GM13977 (cell line): ENCODE measurements at regions not wholly inside any gene's neighbourhood (a gene's known extent, or its start where the extent isn't known, plus 50 kb on each side); places are given as distances from the start of the nearest gene placed in this dataset.

Source experiments
- DNase-seq: peaks from one replicate; pipeline ENCODE4 v3.0.0; 2012; ENCODE audit warnings: low spot score
- in situ Hi-C: fragments of 300-500 bp; cut with MboI; formaldehyde crosslinking; loops from one replicate; pipeline ENCODE4 v1.12.0; 2022; ENCODE audit warnings: low sequenced_read_pairs, low pct_unique_long_range_greater_than_20kb, mixed read lengths, inconsistent platforms; ENCODE audit not compliant: unreplicated experiment
- TF ChIP-seq, protein P1 (sequence below): IDR thresholded peaks from 2 replicates; pipeline ENCODE4 v1.5.1; 2012; ENCODE audit warnings: mild to moderate bottlenecking, control low read depth; ENCODE audit not compliant: insufficient read depth; ENCODE audit errors: extremely low read depth, missing control alignments

DNA sequence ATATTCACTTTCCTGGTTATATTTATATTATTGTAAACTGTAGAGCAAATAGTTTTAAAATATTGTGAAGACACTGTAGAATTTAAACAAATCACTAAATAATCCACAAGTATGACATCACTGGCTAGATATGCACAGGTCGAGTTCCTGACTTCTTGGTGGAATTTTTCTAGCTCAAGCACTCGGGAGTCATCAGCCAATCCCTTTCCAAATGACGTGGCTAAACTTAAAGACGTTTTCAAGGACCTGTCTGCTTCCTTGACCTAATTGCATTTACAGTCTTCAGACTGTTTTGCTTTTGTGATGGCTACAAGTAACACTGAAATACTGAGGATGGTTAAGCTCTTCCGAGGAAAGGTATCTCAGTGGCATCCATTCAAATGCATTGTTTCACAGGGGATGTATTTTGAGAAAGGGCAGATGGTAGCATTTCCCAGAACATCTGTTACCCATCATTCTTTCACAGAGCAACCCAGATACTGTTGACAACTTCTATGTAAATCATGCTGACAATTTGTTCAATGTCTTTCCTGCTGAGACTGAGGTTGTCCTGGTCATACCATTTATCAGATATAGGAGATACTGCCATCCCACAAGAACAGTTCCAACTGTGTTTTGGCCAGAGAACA is 262.8 kb downstream of the CDH10 start:
- in situ Hi-C loops = no loop called here
- DNase-seq = no peak
- TF ChIP-seq, protein P1, sequence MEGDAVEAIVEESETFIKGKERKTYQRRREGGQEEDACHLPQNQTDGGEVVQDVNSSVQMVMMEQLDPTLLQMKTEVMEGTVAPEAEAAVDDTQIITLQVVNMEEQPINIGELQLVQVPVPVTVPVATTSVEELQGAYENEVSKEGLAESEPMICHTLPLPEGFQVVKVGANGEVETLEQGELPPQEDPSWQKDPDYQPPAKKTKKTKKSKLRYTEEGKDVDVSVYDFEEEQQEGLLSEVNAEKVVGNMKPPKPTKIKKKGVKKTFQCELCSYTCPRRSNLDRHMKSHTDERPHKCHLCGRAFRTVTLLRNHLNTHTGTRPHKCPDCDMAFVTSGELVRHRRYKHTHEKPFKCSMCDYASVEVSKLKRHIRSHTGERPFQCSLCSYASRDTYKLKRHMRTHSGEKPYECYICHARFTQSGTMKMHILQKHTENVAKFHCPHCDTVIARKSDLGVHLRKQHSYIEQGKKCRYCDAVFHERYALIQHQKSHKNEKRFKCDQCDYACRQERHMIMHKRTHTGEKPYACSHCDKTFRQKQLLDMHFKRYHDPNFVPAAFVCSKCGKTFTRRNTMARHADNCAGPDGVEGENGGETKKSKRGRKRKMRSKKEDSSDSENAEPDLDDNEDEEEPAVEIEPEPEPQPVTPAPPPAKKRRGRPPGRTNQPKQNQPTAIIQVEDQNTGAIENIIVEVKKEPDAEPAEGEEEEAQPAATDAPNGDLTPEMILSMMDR = no peak

DNA sequence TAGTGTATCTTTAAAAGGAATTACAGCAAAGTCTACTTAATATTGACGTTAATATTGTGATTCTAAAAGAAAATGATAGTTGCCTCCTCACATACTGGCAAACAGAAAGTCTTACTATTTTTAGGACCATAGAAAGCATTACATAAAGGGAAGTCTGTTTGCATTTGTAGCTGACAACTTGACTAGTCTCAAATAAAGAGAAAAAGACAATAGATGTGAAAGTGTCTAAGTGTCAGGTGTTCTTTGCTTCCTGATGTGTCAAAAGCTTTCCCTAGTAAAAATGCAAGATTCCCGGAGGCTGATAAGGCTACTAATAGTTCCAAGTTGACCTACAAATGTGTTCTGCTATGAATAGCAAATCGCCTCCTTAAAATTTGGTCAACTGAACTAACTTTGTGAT is 259.7 kb downstream of the CDH10 start:
- no peak for DNase-seq
- in situ Hi-C loops = no loop called here
- TF ChIP-seq, protein P1 = no peak

DNA sequence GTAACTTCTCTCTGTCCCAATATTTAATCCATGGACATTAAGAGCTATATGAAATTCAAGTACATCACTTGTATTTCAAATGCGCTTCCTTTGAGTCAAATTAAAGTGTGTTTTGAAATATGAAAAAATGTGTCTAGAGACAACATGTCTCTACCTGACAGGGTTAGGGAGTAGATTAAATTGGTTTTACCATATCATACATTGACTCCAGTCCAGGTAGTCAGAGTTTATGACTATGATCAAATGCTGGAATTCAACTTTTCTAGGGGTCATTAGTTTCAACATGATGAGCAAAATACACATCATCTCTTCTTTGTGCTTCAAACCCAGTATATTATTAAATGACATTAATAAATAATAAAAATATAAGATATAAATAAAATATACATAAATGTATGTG is 259.2 kb downstream of the CDH10 start:
- in situ Hi-C loops = no loop called here
- DNase-seq = no peak
- TF ChIP-seq, protein P1 = no peak

DNA sequence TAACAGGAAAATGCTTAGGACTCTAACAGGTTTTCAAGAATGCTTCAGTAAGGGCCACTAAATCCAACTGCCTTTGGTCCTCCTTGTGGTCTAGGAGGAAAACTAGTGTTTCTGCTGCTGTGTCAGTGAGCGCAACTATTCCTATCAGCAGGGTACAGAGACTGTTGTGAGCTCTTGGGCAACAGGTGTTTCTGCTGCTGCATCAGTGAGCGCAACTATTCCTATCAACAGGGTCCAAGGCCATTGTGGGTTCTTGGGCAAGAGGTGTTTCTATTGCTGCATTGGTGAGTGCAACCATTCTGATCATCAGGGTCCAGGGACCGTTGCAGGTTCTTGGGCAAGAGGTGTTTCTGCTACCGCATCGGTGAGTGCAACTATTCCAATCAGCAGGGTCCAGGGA is 256.3 kb downstream of the CDH10 start:
- in situ Hi-C loops = no loop called here
- TF ChIP-seq, protein P1 = no peak

DNA sequence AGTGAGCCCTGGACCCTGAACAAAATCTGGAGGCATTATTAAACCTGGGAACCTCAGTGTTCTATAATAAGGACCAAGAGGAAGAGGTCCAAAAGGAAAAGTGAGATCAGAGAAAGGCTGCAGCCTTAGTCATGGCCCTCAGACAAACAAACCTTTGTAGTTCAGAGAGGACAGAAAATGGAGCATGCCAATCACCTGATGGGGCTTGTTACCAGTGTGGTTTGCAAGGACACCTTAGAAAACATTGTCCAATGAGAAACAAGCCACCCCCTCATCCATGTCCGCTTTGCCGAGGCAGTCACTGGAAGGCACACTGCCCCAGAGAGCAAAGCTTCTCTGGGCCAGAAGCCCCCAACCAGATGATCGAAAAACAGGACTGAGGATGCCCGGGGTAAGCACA is 254.8 kb downstream of the CDH10 start:
- in situ Hi-C loops = no loop called here
- TF ChIP-seq, protein P1 = no peak
- no peak for DNase-seq

More for the DNA sequence above, 256.3 kb downstream of the CDH10 start:
- no peak for DNase-seq

DNA sequence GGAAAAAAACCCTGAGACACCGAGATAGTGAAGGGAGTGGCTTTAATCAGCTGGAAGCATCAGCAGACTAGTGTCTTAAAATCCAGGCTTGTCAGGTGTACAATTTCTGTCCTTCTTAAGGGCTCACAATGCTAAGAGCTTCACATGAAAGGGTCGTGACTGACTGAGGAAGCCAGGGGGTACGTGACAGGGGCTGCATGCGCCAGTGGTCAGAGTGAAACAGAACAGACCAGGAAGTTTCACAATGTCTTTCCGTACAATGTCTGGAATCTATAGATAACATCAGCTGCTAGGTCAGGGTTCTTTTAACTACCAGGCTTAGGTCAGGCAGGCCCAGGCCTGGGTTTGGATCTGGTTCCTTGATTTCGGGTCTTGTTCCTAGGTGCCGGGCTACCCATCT is 253.0 kb downstream of the CDH10 start:
- no peak for DNase-seq
- in situ Hi-C loops = no loop called here
- TF ChIP-seq, protein P1 = no peak
